K562 (cell line): ENCODE measurements at regions not wholly inside any gene's neighbourhood (a gene's known extent, or its start where the extent isn't known, plus 50 kb on each side); places are given as distances from the start of the nearest gene placed in this dataset.

Source experiments
- ATF6 ChIP-seq: sonication (generic); formaldehyde crosslinking; IDR thresholded peaks from 2 replicates; pipeline ENCODE4 v1.4.0; 2020; ENCODE audit warnings: mild to moderate bottlenecking, missing genetic modification reagents
- BDP1 ChIP-seq: IDR thresholded peaks from 3 replicates; pipeline ENCODE4 v1.6.1; 2011; ENCODE audit not compliant: insufficient read length, insufficient read depth
- CTCF ChIP-seq, 3 experiments: IDR thresholded peaks in 2 of 3; conservative IDR thresholded peaks in 1 of 3; 2 replicates each; pipeline ENCODE4 v1.5.1; 2011 to 2012; ENCODE audit warnings: low read length in 3 of 3, mild to moderate bottlenecking in 3 of 3, control low read depth in 2 of 3, improper control_type of control experiment in 1 of 3, inconsistent platforms in 1 of 3, low read depth in 1 of 3, mixed read lengths in 1 of 3, moderate library complexity in 1 of 3; ENCODE audit not compliant: insufficient read depth in 2 of 3
- HBP1 ChIP-seq: fragments of 450-650 bp; formaldehyde crosslinking; IDR thresholded peaks from 2 replicates; pipeline ENCODE4 v1.4.0; 2022; ENCODE audit warnings: missing genetic modification characterization
- MAFK ChIP-seq: IDR thresholded peaks from 2 replicates; pipeline ENCODE4 v1.6.1; 2011; ENCODE audit warnings: low read length, improper control_type of control experiment
- SMARCE1 ChIP-seq: fragments of 450-650 bp; IDR thresholded peaks from 2 replicates; pipeline ENCODE4 v1.7.1; 2016; ENCODE audit warnings: mild to moderate bottlenecking

DNA sequence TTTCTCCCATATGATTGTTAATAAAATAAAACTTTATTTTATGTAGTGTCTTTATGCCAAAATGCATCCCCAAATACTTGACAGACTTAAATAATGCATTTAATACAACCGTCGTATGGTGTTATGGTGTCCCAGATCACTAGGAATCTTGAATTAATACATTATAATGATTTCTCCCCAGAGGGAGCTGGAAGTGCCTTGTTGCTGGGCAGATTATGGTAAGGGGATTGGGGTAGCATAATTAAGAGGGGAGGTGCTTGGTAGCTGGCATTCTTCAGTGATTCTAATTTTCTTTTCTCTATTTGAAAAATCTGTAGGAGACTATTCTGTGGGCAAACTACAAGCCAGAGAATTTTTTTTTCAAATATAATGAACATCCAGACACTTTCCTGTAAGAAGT, 1043.7 kb downstream of the ADGRL2 start:
- TF ChIP-seq MAFK (no peak), SMARCE1 (no peak), CTCF (IDR thresholded peaks at IDR 0.05 in 2 of 3, conservative IDR thresholded peaks at IDR 0.05 in 1 of 3; ENCODE audit: insufficient read depth in 2 of 3, low read depth in 1 of 3, low read length in 3 of 3) (no peak), BDP1 (no peak), ATF6 (CRISPR knock-in tag) (no peak), HBP1 (CRISPR knock-in tag) (no peak)
